Cardiac fibroblast (primary cell): ENCODE measurements at regions not wholly inside any gene's neighbourhood (a gene's known extent, or its start where the extent isn't known, plus 50 kb on each side); places are given as distances from the start of the nearest gene placed in this dataset.
A peak's percentile ranks its signal among the peaks of the same experiment; 100 is the strongest.

ENCODE experiments used
- DNase-seq, 2 donors: peaks; one replicate each; pipeline versions ENCODE4 v3.0.0 to v3.0.0-alpha.2; 2010; ENCODE audit warnings: low read depth in 2 of 2
- H3K4me3 ChIP-seq, 2 donors: replicated peaks in 1 of 2; 1 replicate in 1 of 2; 2 replicates in 1 of 2; pipeline ENCODE4 v1.5.1; 2011; ENCODE audit warnings: low read depth in 2 of 2, low read length in 2 of 2, mild to moderate bottlenecking in 2 of 2, moderate library complexity in 1 of 2
- TF ChIP-seq, protein P1 (sequence below): IDR thresholded peaks from one replicate; pipeline ENCODE4 v1.5.1; 2011; ENCODE audit warnings: low read depth, mild to moderate bottlenecking, low read length, inconsistent platforms

DNA sequence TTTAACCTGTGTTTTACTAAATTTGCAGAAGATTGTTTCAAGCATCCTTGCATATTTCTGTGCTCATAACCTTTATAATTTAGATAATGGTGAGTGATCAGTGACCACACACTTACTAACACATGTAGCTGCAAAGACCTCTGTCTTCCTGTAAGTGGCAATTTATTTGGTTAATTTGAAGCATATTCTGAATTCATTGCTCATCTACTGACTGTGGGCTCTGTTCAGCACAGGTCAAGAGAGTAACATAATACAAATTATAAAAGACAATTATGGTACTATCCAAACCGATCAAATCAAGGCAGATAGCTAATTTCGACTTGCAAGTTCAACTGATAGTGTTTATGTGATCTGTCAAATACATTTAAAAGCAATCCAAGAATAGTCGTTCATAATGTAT is 223.9 kb upstream of the FAM98A start:
- no peak for DNase-seq
- TF ChIP-seq, protein P1, sequence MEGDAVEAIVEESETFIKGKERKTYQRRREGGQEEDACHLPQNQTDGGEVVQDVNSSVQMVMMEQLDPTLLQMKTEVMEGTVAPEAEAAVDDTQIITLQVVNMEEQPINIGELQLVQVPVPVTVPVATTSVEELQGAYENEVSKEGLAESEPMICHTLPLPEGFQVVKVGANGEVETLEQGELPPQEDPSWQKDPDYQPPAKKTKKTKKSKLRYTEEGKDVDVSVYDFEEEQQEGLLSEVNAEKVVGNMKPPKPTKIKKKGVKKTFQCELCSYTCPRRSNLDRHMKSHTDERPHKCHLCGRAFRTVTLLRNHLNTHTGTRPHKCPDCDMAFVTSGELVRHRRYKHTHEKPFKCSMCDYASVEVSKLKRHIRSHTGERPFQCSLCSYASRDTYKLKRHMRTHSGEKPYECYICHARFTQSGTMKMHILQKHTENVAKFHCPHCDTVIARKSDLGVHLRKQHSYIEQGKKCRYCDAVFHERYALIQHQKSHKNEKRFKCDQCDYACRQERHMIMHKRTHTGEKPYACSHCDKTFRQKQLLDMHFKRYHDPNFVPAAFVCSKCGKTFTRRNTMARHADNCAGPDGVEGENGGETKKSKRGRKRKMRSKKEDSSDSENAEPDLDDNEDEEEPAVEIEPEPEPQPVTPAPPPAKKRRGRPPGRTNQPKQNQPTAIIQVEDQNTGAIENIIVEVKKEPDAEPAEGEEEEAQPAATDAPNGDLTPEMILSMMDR: no peak
- H3K4me3 ChIP-seq: no peak overlapping the region

DNA sequence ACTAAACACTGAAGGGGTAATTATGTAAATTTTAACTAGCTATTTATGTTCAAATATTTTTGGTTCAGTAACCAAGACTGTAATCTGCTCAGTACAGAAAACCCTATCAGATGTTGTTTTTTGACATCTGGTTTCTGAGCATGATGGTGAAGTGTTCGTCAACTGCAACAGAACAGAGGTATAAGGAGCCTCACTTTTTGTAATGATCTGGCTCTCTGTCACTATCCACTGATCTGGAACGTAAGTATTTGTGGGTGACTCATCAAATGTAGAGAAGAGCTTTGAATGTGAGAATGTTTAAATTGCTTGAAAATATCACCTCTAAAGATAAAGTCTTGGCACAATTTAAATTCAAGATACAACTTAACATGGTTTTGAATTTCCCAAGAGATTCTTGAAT is 213.6 kb upstream of the FAM98A start:
- TF ChIP-seq, protein P1: no peak
- no peak for DNase-seq
- H3K4me3 ChIP-seq: no peak overlapping the region

DNA sequence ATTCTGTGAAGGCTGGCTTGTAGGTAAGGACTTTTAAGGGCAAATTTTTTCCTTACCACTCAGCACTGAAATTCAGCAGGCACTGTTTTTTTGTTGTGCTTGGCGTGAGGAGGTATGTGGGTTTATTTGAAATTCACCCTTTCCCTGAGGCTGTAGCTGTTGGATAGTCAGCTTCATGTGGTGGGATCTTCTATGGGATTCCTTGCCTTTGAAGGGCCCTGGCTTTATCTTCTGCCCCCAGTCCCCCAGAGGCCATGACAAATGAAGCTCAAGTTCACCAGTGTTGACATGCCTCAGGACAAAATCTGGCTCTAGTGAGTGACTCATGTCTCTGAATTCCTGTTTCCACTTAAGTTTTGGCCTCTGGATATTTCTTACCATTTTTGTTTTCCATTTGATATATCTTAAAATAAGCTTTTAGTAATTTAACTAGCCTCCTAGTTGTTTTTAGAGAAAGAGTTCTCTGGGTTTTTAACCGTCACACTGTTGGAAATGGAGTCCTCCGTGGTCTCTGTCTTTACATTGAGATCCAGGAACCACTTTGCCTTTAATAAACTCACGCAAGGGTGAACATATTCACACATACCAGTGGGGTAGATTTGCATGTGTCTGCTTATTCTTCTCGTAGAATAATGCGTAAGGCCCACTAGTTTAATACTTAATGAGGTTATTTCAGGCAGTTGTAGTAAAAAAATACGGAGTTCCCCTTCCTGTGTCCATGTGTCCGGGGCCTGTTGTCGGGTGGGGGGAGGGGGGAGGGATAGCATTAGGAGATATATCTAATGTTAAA is 211.1 kb upstream of the FAM98A start:
- H3K4me3 ChIP-seq: no peak overlapping the region
- TF ChIP-seq, protein P1: no peak
- DNase-seq: no peak

DNA sequence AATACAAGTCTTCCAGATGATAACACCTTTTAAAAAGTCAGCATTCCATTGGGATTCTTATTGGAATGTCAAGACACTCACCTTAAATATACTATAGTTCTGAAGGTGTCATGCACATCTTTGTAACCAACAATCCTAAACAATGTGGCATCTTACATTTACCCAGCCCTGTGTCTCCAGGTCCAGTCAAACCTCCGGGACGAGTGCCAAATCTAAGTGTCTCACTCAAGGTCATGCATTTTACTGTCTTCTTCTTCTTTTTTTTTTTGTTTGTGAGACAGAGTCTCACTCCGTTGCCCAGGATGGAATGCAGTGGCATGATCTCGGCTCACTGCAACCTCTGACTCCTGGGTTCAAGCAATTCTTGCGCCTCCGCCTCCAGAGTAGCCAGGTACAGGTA is 206.9 kb upstream of the FAM98A start:
- no peak for DNase-seq
- TF ChIP-seq, protein P1: no peak
- H3K4me3 ChIP-seq: no peak overlapping the region

DNA sequence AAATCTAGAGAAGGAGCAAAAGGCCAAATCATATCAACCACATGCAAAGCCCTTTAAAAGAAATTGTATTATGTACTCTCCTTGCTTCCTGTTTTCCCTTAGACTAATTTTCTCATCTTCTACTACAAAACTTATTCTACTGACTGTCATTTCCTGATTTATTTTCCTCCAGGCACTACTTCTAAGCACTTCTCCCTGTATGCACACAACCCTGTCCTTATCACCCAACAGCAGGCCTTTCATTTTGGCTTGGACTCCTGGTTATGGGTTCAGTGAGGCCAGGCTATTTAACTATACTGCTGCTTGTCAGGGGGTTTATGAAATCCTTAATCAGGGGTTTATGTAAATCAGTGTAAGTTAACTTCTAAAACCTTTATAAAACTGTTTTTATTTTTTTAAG is 205.1 kb upstream of the FAM98A start:
- H3K4me3 ChIP-seq: no peak overlapping the region
- TF ChIP-seq, protein P1: no peak
- DNase-seq: no peak

DNA sequence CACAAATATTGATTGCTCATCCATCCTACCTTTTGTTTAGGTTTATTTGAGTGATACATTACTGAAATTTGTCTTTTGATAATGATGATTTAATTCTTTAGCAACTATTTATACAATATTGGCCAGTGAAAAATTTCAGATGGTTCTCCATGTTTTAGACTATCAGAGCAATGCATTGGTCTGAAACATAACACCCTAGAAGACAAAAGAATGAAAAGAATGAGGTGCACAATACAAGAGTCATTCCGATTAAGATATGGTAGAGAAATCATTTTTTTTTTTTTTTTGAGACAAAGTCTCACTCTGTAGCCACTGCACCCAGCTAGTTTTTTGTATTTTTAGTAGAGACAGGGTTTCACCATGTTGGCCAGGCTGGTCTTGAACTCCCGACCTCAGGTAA is 197.4 kb upstream of the FAM98A start:
- TF ChIP-seq, protein P1: no peak
- no peak overlapping the region for H3K4me3 ChIP-seq
- DNase-seq: no peak

DNA sequence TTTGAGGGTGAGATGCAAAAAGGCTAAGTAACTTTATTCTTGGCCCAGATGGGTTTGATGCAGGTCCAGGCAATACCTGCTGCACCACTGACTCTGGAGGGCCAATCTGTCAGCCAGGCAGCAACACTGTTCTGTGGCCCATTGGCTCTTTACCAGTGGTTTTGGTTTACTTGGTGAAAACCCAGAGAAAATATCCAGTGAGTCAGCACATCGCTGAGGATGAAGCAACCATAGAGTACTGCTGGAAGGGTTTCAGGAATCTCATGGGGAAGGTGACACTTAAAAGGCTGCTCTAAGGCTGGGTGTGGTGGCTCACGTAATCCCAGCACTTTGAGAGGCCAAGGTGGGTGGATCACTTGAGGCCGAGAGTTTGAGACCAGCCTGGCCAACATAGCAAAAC is 192.5 kb upstream of the FAM98A start:
- DNase-seq: peak in 1 of 2 donors; percentile 40
- TF ChIP-seq, protein P1: no peak
- H3K4me3 ChIP-seq: no peak overlapping the region
